Activated CD4-positive, alpha-beta T cell treated with anti-CD3 and anti-CD28 coated beads for 36 hours (primary cell): ENCODE measurements at regions not wholly inside any gene's neighbourhood (a gene's known extent, or its start where the extent isn't known, plus 50 kb on each side); places are given as distances from the start of the nearest gene placed in this dataset.

Experiments
- ATAC-seq: fragments of 200-7000 bp; cut with Tn5 transposase; one replicate; pipeline ENCODE4 v1.10.0; 2021; ENCODE audit warnings: mild to moderate bottlenecking, moderate library complexity
- CTCF ChIA-PET: fragments of 350-600 bp; sonication (Branson Sonifier 250); formaldehyde crosslinking; loops from one replicate; lab custom pipeline; 2021; ENCODE audit warnings: antibody characterized with exemption; lab: Charles Lee
- POLR2A ChIA-PET: fragments of 350-600 bp; sonication (Branson Sonifier 250); formaldehyde crosslinking; loops from one replicate; lab custom pipeline; 2021; ENCODE audit warnings: antibody characterized with exemption, inconsistent platforms; lab: Charles Lee
- DNase-seq: peaks from one replicate; pipeline ENCODE4 v3.0.0-alpha.2; 2020
- H3K27ac Mint-ChIP-seq: one replicate; pipeline ENCODE4 v1.8.0; 2021; ENCODE audit warnings: mixed read lengths
- H3K27me3 Mint-ChIP-seq: one replicate; pipeline ENCODE4 v1.8.0; 2021; ENCODE audit warnings: mixed read lengths
- H3K36me3 Mint-ChIP-seq: one replicate; pipeline ENCODE4 v1.8.0; 2021; ENCODE audit warnings: low read depth, mixed read lengths
- H3K4me1 Mint-ChIP-seq: one replicate; pipeline ENCODE4 v1.8.0; 2021; ENCODE audit warnings: mixed read lengths
- H3K4me3 Mint-ChIP-seq: one replicate; pipeline ENCODE4 v1.8.0; 2021; ENCODE audit warnings: mild to moderate bottlenecking, moderate library complexity, mixed read lengths
- H3K9me3 Mint-ChIP-seq: one replicate; pipeline ENCODE4 v1.8.0; 2021; ENCODE audit warnings: low read depth, mixed read lengths
- intact Hi-C, 2 experiments: fragments of 100-400 bp; cut with DNase I in 1 of 2; cut with micrococcal nuclease in 1 of 2; formaldehyde crosslinking; loops; one replicate each; pipeline versions ENCODE4 v1.14.2 to v1.15.1; 2022 to 2024; cut with DNase I, micrococcal nuclease

DNA sequence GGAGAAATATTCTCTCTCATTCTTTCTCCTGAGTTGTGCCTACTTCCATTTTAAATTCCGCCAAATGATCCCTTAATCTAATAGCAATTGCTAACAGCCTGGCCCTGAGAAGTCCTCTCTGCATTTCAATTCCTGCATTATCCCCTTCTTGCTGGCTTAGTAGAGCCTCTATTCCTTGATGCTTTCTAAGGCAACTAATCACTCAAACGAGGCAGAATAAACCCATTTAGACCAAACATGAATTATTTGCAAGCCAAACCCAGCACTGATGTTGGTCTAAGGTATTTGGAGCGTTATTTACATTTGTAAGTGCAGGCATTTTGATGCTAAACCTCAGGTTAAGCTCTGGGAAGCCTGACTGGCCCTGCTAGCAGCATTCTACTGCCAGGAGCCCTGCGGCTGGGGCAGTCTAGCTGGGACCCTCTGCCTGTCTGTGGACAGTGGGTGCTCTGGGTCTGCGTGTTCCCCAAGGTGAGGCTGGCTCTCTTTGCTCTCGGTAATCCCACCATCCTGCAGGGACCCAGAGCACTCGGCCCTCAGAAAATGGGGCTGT, 173.1 kb upstream of the HS6ST1 start:
- no peak for DNase-seq
- Mint-ChIP-seq H3K4me3 (no peak overlapping the region), H3K27ac (no peak overlapping the region), H3K36me3 (no peaks in the 10 kb centered on the region), H3K4me1 (no peaks in the 10 kb centered on the region), H3K9me3 (no peaks in the 10 kb centered on the region), H3K27me3 (peaks cover 2% of the 10 kb centered on the region)
- ChIA-PET POLR2A (no interaction called here), CTCF (interaction anchor here (0.6 kb wide), 1 partner anchor 1850 kb away, joined by 4 read pairs; no protein-coding TSS in a partner anchor)
- no peak for ATAC-seq
- intact Hi-C loops = no loop called here

DNA sequence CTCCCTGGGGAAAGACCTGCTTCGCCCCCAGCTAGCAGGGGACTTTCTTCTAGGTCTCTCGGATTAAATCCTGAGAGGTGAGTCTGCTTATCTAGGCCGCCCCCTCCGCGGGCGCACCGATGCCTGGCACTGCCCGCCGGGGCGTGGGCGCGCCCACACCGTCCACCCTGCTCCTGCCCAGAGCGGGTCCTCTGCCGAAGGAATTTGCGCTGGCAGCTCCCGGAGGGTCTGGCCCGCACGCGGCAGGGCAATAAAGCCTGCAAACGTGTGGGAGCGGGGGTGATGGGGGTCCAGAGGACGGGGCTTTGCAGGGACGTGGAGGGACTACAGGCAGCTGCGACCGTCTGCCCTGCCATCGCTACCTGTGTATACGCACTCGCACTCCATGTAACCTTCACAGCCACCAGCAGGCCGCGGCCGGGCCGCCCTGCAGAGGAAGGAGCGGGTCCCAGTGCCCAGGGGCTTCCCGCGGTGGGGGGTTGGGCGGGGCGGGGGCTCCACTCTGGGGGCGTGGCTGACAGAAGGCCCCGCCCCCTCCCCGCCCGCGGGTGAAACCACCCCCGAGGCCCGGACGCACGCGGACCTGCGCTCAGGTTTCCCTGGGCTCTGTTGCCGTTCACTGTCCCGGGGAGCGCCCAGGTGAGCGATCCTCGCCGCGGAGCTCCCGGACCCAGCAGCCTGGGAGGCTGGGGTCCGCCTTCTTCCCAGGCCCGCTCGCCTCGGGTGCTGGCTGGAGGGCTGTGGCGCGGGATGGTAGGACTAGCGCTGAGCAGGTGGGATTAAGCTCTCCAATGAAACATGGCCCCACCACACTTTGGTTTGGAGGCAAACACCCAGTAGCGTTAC, 174.5 kb upstream of the HS6ST1 start:
- intact Hi-C loops = no loop called here
- no peaks in the 10 kb centered on the region for H3K36me3 Mint-ChIP-seq
- no peak overlapping the region for H3K27ac Mint-ChIP-seq
- POLR2A ChIA-PET = no interaction called here
- CTCF ChIA-PET = interaction anchor here (0.6 kb wide), 1 partner anchor 311 kb away, joined by 3 read pairs; no protein-coding TSS in a partner anchor
- ATAC-seq (no peak), DNase-seq (no peak)
- H3K4me1 Mint-ChIP-seq = no peaks in the 10 kb centered on the region
- peaks cover 2% of the 10 kb centered on the region for H3K27me3 Mint-ChIP-seq
- H3K4me3 Mint-ChIP-seq = no peak overlapping the region
- H3K9me3 Mint-ChIP-seq = no peaks in the 10 kb centered on the region

GRCh38 chr2:128493880-128494279, 175.2 kb upstream of the HS6ST1 start:
- H3K36me3 Mint-ChIP-seq = no peaks in the 10 kb centered on the region
- ChIA-PET CTCF (interaction anchor here (0.6 kb wide), 1 partner anchor 311 kb away, joined by 3 read pairs; no protein-coding TSS in a partner anchor), POLR2A (no interaction called here)
- H3K27me3 Mint-ChIP-seq = peaks cover 2% of the 10 kb centered on the region
- intact Hi-C loops = no loop called here
- DNase-seq (no peak), ATAC-seq (no peak)
- no peak overlapping the region for H3K4me3 Mint-ChIP-seq
- H3K27ac Mint-ChIP-seq = no peak overlapping the region
- H3K9me3 Mint-ChIP-seq = no peaks in the 10 kb centered on the region
- H3K4me1 Mint-ChIP-seq = no peaks in the 10 kb centered on the region

- Mint-ChIP-seq H3K27ac (no peak overlapping the region), H3K27me3 (peaks cover 2% of the 10 kb centered on the region), H3K9me3 (no peaks in the 10 kb centered on the region), H3K36me3 (no peaks in the 10 kb centered on the region), H3K4me3 (no peak overlapping the region), H3K4me1 (no peaks in the 10 kb centered on the region)
- ChIA-PET CTCF (interaction anchor here (0.6 kb wide), 1 partner anchor 312 kb away, joined by 3 read pairs; no protein-coding TSS in a partner anchor), POLR2A (no interaction called here)
- intact Hi-C loops = no loop called here
- DNase-seq (no peak), ATAC-seq (no peak)
These were observed 175.6 kb upstream of the HS6ST1 start for GRCh38 chr2:128494307-128494639.

DNA sequence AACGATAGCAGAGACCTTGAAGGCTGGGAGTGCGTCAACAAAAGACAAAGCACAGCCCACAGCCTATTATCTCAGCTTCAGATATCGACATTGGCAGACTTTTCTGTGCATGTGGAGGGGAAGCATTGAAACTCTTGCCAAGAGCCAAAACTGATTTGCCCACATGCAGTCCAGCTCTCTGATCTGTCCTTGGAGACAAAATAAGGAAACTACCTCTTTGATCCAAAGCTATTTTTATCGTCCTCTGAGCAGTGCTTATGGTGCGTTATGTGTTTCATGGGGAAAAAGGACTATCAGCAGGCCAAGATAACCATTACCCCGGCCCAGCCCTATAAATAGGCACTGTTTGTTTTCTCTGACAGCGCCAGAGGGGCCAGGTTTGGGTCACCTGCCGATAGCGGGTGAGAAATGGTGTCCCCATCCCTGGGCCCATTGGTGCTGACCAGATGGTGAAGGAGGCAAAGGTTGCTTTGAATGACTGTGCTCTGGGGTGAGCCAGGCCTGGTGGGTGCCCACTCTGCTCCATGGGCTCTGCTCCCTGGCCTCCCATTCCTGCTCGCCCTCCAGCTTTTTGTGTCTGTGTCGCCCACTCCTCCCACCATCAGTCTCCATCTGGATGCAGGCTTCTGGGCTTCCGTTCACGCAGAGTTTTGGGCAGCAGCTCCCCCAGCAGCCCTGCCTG, 176.1 kb upstream of the HS6ST1 start:
- ATAC-seq (no peak), DNase-seq (no peak)
- no peak overlapping the region for H3K4me3 Mint-ChIP-seq
- ChIA-PET POLR2A (no interaction called here), CTCF (no interaction called here)
- H3K27me3 Mint-ChIP-seq = peaks cover 2% of the 10 kb centered on the region
- no peaks in the 10 kb centered on the region for H3K4me1 Mint-ChIP-seq
- no peaks in the 10 kb centered on the region for H3K36me3 Mint-ChIP-seq
- H3K9me3 Mint-ChIP-seq = no peaks in the 10 kb centered on the region
- intact Hi-C loops = no loop called here
- no peak overlapping the region for H3K27ac Mint-ChIP-seq

GRCh38 chr2:128495996-128496547, 177.4 kb upstream of the HS6ST1 start:
- Mint-ChIP-seq H3K36me3 (no peaks in the 10 kb centered on the region), H3K4me1 (no peaks in the 10 kb centered on the region), H3K27me3 (peaks cover 2% of the 10 kb centered on the region), H3K27ac (no peak overlapping the region), H3K4me3 (no peak overlapping the region), H3K9me3 (no peaks in the 10 kb centered on the region)
- ATAC-seq = no peak
- no peak for DNase-seq
- intact Hi-C loops = no loop called here
- ChIA-PET CTCF (no interaction called here), POLR2A (no interaction called here)

DNA sequence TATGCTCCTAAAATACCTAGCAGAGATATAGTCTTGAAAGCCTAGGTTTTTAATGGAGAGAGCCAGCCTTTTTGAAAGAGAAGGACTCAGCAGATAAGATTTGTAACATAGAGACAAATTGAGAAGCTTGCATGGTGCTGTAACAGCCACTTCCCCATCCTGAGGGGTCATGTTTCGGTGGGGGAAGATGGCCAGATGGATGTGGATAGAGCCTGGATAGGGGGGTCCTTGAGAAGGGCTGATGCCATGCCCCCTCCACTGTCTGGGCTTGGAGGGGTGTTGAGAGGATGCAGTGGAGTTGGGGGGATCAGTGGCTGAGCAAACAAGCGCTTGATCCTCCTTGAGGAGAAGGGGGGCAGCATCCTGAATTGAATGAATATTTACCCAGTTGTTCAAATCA, 178.0 kb upstream of the HS6ST1 start:
- POLR2A ChIA-PET = no interaction called here
- intact Hi-C loops = no loop called here
- Mint-ChIP-seq H3K9me3 (no peaks in the 10 kb centered on the region), H3K4me1 (no peaks in the 10 kb centered on the region), H3K27ac (no peak overlapping the region), H3K27me3 (peaks cover 2% of the 10 kb centered on the region), H3K36me3 (no peaks in the 10 kb centered on the region), H3K4me3 (no peak overlapping the region)
- no peak for ATAC-seq
- no peak for DNase-seq
- CTCF ChIA-PET = no interaction called here

- Mint-ChIP-seq H3K9me3 (no peaks in the 10 kb centered on the region), H3K27ac (no peak overlapping the region), H3K36me3 (no peaks in the 10 kb centered on the region), H3K4me3 (no peak overlapping the region), H3K4me1 (no peaks in the 10 kb centered on the region), H3K27me3 (peaks cover 2% of the 10 kb centered on the region)
- CTCF ChIA-PET = no interaction called here
- intact Hi-C loops = no loop called here
- POLR2A ChIA-PET = no interaction called here
- ATAC-seq = no peak
- no peak for DNase-seq
These were observed 178.8 kb upstream of the HS6ST1 start for GRCh38 chr2:128497461-128497860.

DNA sequence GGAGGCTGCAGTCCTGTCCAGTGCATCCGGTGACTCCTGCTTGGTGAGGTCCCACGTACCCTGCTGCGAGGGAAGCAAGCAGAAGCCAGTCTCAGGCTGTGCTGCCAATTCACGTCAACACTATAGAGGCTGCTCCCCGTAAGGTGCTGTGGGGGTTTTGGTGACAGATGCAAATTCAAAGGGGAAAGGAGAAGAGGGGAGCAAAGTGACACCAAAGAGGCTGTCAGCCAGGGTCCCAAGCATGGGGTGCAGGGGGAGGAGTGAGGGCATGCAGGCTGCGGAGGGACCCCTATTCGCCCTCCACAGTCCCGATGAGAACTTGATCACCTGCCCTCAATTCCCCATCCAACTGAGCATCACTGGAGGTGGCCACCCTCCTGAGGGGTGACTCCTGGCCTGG, 179.4 kb upstream of the HS6ST1 start:
- POLR2A ChIA-PET = no interaction called here
- CTCF ChIA-PET = no interaction called here
- ATAC-seq = no peak
- H3K9me3 Mint-ChIP-seq = no peaks in the 10 kb centered on the region
- H3K4me1 Mint-ChIP-seq = no peaks in the 10 kb centered on the region
- no peak overlapping the region for H3K4me3 Mint-ChIP-seq
- H3K36me3 Mint-ChIP-seq = no peaks in the 10 kb centered on the region
- intact Hi-C loops = no loop called here
- no peak for DNase-seq
- peaks cover 2% of the 10 kb centered on the region for H3K27me3 Mint-ChIP-seq
- H3K27ac Mint-ChIP-seq = no peak overlapping the region

DNA sequence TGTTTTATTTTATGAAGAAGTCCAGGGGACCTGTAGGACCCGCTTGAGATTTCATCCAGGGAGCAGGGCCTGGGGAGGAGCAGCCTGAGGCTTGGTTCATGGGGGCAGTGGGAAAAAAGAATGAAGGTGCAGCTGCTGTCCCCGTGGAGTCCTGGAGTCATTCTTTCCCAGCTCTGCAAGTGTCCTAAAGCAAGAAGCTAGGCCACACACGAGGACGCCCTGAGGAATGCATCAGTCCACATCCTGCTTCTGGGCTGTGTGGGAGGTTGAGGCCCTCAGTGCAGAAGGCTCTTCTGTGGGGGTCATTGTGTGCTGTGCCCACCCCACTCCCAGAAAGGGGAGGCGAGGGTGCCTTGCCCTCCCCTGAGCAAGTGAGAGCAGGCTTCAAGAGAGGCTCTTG, 179.9 kb upstream of the HS6ST1 start:
- ChIA-PET POLR2A (no interaction called here), CTCF (no interaction called here)
- ATAC-seq = no peak
- intact Hi-C loops = no loop called here
- H3K4me3 Mint-ChIP-seq = no peak overlapping the region
- no peak overlapping the region for H3K27ac Mint-ChIP-seq
- no peaks in the 10 kb centered on the region for H3K4me1 Mint-ChIP-seq
- H3K36me3 Mint-ChIP-seq = no peaks in the 10 kb centered on the region
- no peak for DNase-seq
- H3K9me3 Mint-ChIP-seq = no peaks in the 10 kb centered on the region
- peaks cover 2% of the 10 kb centered on the region for H3K27me3 Mint-ChIP-seq

DNA sequence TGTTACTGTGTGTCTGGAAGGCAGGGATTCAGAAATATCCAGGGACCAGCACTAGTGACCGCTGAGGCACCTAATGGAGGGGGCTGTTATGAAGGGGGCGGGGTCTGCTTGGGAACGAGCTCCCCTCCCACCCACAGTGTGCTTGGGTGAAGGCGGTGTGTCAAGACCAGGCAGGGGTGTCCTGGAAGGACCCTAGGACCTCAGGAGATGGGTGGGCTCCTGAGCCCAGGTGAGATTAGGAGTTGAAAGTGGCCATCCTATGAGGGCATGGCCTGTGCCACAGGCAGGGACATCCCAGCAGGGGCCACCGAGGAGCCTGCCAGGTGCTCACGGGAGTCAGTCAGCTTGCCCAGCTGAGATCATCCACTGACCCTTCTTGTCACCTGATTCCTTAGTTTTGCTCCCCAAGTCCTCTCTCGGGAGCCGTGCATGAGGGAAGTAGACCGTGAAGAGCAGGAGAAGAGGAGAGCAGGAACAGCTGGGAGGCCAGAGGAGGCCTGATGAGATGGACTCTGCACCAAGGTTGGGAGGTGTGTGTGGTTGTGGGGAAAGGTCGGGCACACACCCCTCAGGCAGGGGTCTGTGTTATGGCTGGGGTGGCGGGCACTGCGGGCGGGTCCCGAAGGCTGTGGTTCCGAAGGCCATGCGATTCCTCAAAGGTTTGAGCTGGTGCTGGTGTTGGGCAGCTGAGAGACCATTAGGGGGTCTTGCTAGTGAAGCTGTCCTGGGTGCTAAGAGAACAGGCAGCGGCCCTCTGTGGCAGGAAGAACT, 180.9 kb upstream of the HS6ST1 start:
- DNase-seq = no peak
- POLR2A ChIA-PET = no interaction called here
- H3K36me3 Mint-ChIP-seq = no peaks in the 10 kb centered on the region

More for the DNA sequence above, 180.9 kb upstream of the HS6ST1 start:
- H3K4me3 Mint-ChIP-seq = no peak overlapping the region
- H3K27ac Mint-ChIP-seq = no peak overlapping the region
- intact Hi-C loops = no loop called here
- ATAC-seq = no peak
- H3K4me1 Mint-ChIP-seq = no peaks in the 10 kb centered on the region
- no peaks in the 10 kb centered on the region for H3K9me3 Mint-ChIP-seq
- CTCF ChIA-PET = no interaction called here
- H3K27me3 Mint-ChIP-seq = peaks cover 2% of the 10 kb centered on the region
